ENCODE measurements at regions not wholly inside any gene's neighbourhood (a gene's known extent, or its start where the extent isn't known, plus 50 kb on each side); places are given as distances from the start of the nearest gene placed in this dataset.

DNA sequence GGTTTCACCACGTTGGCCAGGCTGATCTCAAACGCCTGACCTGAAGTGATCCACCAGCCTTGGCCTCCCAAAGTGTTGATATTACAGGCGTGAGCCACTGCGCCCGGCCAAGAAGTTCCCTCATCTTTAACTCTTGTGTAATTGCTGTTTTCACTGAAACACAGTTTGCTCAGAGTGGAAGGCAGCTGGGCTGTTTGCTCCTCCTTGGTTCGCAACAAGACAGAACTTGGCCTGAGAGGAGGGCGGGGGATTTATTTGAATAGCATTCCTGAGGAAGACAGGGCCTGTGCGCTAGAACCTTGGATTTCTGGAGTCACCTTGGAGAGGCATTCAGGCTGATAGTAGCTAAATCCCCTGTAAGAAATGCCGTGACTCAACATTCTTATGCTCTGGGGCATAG is 226.7 kb upstream of the MCTP2 start:
- DNase-seq (ENCODE audit: low read depth) = no peak

DNA sequence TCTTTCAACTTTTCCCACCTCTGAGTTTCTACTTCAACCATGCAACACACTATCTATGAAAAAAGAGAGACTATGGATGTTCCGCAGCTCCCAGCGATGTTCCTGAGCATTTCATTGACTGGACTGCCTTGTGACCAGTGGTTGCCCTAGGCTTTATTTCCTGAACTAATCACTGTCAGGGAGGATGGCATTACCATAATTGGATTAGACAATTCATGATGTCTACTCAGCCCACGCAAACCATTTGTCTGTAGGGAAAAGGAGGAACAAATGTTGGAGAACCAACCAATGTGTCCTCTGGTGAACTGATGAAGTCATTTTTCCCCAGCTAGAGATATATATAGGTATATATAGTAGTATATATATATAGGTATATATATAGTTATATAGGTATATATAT is 229.3 kb upstream of the MCTP2 start:
- DNase-seq (ENCODE audit: low read depth) = no peak

DNA sequence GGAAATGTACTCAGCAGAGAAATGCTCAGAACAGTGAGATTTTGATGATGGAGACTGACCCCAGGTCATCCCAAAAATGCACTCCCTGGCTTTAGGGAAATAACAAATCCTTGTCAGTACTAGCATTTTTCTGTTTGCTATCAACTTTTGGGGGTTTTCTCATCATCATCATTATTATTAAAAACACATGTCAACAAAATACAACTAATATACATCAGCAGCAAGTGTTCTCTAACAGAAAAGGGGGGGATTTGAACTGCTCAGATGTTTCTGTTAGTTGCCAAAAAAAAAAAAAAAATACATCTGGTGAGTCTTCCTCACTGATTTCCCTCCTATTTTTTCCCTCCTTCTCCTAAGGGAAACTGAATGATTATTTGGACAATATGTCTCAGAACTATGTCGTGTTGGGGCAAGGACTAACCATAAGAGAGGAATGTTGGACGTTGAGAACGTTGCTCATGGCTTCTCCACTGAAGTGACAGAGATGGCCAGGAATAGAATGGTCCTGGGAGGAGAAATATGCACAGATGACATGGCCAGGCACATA is 230.0 kb upstream of the MCTP2 start:
- no peak for DNase-seq (ENCODE audit: low read depth)

DNA sequence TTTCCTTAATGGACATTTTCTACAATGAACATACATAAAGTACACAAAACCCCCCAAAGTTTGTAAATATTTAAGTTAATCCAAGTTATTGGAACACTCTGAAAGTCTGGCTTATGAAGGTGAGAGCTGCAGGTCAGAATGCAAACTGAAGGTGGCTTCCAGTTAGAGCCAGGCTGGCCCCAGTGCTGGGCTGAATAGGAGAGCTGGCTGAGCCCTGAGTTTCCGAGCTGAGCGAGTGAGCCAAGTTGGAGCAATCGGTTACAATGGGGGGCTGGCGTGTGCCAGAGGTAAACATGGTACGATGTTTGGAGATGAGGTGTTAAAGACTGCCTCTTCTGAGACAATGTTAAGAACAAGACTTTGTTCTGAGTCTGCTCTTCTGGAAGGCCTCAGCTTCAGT is 230.8 kb upstream of the MCTP2 start:
- DNase-seq (ENCODE audit: low read depth) = no peak

DNA sequence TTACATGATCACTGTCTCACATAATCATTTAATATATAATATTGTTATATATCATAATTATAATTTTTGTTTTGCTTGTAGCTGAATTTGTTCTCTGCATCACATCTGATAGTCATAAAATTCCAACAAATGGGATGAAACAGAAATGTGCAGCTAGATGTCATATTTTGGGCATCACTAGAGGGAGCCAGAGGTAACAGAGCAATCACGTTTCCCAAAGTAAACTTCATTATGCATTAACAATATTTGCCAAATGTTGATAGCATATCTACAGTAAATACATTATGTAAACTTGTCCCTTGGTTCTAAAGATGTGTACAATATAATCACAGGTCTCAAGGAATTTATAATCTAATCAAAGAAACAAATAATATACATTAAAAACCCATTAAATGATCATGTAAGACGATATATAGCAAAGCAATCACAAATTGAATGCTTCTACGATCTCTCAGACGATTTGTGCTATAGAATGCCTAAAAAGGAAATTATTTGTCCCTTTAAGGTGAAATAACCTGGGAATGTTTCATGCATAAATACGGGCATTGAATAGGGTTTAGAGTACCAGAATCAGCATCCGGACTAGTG is 234.2 kb upstream of the MCTP2 start:
- DNase-seq (ENCODE audit: low read depth) = no peak

DNA sequence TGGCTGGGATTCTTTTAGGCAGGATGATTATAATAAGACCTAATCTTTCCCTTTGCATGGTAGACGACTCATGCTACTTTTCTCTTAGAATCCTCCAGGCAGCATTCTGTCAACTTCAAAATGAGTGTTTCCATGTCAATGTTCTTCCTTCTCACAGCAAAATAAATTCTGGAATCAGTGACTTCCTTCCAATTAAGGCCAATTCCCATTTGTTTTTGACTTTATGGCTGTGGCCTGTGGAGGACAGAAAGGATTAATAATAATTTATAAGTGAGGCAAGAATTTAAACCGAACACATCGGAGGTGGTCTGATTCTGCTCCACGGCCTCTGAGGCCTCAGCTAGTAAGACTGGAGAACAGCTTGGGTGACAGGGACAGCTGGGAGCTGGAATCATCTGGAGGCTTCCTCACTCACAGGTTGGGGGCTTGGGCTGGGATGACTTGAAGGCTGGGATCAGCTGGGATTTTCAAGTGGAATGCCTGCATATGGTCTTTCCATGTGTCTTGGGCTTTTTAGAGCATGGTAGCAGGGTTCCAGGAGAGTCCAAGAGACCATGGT is 241.8 kb upstream of the MCTP2 start:
- DNase-seq (ENCODE audit: low read depth) = no peak

DNA sequence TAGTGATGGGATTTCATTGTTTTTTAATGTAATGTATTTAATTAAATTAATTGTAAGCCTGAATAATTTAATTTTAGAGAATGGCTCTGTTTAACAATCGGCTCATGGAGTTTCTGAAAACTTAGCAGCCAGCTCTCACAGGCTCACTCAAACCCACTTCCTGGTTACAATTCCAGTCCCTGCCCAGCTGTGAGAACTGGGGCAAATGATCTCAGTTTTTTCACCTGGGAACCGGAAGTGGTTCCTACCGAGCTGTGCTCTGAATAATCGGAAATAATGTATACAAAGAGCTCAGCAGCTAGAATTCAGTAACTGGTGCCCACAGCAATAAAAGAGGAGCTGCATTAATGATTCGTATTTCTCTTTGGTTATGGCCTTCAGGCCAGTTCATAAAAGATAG is 244.3 kb upstream of the MCTP2 start:
- DNase-seq (ENCODE audit: low read depth) = no peak

DNA sequence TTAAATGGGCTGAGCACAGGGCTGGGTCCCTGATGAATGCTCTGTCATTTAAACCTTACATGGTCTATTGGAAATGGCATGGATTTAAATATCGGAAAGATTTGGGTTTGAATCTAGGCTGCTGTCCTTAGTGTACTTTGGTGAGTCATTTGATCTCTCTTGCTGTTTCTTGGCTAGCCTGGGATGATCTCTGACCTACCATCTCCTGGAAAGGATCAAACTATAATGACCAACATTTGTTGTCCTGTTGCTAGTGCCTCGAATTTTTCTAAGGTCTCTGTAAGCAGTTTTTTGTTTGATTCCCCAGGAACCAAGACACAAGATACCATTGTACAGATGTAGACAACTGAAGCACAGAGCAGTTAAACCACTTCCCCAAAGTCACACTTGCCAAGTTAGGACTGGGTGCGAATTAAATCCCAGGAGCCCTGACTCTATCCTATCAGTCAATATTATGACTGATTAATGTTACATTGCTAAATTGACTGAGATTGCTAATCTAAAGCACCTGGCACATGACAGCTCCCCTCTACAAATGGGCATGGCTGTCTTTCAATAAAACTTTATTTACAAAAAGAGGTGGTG is 244.9 kb upstream of the MCTP2 start:
- no peak for DNase-seq (ENCODE audit: low read depth)

DNA sequence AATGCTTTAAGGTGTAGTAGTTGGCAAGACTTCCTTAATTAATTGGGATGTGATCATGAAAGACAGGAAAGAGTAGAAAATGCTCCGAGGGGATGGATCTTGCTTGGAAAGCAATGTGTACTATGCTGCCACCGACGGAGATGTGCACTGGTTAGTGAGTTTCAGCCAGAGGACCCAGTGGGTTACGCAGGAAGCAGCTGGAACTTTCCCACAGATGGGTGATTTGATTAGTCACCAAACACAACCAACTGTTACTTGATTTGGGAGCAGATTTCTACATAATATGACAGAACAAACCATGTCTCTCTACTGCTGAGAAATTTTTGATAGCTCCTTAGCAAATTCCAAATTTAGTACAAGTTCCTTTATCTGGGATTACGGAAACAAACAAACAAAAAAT is 245.4 kb upstream of the MCTP2 start:
- DNase-seq (ENCODE audit: low read depth) = no peak

DNA sequence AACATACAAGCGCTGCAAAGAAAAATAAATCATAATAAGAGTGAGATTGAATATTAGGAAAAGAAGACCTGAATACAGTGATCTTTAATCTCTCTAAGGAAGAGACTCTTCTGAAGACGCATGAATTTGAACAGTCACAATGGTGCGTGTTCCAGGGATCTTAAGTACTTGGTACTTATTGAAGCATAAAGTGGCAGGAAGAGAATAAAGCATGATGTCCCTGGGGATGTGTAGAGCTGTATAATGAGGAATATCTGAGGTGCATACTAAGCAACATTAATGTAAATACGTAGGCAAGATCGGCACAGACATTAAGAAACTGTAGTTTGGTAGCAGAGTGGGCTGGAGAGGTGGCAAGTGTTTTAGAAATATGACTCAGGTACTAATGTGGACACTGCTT is 246.2 kb upstream of the MCTP2 start:
- DNase-seq (ENCODE audit: low read depth) = no peak

DNA sequence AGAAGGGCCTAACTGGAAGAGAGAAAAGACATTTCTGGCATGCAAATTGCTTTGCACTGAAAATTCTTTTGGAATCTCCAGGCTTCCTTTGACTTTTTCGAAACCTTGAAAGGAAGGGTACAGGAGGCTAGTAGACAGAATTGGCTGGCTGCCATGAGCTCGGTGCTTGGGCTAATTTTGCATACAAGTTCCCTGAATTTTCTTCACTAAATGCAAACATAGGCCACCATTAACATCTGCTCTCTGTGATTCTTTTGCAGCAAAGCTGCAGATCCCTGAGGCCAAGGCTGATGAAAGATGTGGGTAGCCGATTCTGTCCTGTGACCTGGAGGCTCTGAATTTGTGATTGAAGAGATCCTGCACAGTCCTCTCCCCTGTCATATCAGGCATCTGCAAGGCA is 247.8 kb upstream of the MCTP2 start:
- no peak for DNase-seq (ENCODE audit: low read depth)

DNA sequence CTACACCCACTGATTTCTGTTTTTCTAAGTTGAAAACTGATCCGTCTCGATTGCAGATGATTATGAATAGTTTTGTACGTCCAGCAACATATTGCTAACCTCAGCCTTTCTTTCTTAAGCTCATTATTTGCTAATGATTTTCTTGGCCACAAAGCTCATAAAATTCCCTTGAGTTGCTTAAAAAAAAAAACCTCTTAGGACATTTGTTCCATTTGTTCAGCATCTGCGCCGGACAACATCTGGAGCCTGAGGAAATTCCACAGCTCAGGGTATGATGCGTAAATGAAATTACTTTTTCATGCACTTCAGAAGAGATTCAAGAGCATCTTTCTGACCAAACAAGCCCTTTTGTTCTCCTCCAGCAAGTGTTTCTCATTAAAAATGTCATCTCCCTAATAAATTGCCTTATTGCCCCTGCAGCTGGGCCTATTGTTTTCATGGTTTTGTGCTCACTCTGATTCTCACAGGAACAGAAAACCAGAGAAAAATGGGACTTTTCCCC is 249.1 kb upstream of the MCTP2 start:
- no peak for DNase-seq (ENCODE audit: low read depth)

DNA sequence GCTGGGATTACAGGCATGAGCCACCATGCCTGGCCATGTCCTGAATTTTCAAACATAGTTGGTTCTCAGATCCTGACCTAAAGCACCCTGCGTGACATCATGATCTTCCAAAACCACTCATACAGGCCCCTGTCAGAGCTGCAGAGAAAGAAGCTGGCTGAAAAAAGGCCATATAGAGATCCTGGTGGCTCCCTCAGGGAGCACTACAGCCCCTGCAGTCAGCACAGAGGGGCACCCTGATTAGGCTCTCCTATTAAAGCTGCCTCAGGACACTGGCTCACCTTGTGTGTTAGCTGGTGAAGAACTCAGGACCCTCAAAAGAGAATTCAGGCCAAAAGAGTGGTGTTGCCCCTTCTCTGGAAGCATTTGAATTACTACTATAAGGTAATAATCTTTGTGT is 249.7 kb upstream of the MCTP2 start:
- DNase-seq (ENCODE audit: low read depth) = no peak

DNA sequence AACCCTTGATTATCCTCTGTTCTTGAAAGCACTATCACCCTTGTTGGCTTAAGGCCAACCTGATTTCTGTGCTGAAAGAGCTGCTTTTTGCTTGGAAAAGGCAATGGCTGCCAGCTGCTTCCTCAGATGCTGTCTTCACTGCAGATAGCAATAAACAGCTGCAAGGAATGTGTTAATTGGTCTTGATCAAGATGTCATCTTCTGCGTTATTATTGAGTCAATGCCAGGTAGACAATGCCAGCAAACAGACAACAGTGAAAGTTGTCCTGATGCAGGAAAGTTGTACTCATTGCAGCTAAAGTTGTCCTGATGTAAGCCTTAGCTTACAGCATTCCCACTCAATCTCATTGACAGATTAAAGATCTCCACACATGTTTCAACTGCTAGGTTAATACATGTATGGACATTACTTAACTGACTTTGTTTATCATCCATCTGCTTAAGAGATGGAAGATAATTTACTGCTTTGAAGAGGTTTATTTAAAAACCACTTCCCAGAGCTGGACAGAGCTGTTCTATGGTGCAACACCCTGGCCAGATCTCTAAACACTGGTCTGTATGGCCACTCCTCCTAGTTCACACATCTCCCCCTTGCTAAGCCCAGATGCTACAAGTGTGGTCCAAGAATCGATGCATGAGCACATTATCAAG is 251.0 kb upstream of the MCTP2 start:
- no peak for DNase-seq (ENCODE audit: low read depth)

DNA sequence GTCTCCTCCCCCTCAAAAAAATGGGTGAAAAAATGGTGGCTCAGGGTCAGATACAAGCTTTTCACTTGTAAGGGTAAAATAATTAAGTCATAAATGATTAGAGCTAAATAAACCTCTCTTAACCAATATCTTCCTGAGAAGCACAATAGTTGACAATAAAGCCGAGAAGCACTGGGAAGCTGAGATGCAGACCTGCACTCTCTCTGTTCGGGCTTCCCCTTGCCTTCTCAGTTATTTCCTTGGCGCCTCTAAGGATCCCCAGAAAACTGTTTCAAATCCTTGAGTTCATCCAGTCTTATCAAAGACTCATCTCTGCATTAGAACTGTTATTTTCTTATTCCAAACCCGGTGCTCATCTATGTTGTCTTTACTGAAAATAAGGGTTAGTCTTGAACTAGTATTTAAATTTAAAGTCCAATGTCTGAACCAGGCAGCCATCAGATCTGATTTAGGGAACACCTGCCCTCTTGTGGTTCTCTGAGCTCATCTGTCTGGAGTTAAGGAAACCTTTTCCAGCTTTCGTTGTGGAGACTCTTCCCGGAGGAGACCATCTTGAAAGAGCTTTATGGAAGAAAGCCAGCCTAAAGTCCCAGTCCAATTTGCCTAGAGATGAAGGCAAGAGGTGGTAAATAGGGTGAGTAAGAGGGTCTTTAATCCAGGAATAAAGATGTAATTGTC is 256.4 kb upstream of the MCTP2 start:
- DNase-seq (ENCODE audit: low read depth) = no peak

DNA sequence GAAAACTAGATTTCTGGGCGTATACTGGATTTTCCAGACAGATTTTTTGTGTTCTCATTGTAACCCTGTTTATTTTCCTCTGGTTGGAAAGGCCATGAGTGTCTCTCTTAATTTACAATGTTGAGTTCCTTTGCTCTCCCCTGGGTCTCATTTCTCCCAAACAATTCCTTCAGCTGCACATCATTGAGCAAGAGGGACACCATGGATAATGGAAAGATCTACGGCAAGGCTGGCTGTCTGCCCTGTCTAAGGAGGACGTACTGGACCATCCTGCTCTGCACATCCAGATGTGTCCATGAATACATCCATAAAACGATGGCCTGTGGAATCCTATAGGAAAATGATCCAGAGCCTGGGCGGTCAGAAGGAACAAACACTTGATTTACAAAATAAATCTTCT is 258.1 kb upstream of the MCTP2 start:
- no peak for DNase-seq (ENCODE audit: low read depth)

DNA sequence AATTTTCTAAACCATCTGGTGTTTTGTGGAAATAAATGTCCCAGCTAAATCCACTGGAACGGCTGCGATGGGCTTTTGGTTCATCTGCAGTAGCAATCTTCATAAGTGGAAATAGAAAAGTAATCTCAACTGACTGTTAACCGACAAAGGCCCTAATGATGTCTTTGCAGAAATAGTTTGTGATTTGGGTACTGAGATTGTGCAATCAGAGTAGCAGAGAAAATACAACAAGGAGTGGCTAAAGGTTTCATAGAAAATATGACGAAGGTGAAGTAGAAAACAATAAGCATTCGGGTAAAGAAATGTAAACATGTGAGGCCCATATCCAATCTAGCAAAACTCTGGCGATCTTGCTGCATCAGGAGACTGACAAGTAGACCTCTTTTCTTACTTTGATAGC is 262.6 kb upstream of the MCTP2 start:
- no peak for DNase-seq (ENCODE audit: low read depth)

DNA sequence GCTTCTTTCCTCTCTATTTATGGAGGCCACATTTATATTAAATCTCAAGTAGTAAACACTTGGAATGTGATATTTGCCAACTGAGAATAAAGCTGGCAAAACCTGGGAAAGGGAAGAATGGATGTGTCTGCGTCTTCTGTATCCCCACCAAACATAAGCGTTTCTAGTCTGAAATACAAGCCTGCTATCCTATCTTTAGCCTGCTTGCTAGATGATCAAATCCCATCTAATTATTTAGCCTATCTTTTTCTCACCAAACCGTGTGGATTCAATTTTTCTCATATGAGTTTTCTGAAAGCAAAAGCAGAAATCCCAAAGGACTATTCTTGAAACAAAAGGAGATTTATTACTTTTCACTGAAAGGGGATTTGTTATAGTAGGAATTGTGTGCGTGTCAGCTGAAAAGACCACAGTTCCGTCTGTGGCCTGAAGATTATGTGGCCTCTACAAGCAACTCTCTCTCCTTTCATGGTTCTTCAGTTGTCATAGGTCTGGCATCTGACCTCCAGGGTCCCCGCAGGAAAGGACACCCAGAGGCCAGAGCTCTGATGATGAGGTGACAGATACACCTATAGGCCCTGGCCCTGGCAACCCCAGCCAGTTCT is 266.0 kb upstream of the MCTP2 start:
- no peak for DNase-seq (ENCODE audit: low read depth)

DNA sequence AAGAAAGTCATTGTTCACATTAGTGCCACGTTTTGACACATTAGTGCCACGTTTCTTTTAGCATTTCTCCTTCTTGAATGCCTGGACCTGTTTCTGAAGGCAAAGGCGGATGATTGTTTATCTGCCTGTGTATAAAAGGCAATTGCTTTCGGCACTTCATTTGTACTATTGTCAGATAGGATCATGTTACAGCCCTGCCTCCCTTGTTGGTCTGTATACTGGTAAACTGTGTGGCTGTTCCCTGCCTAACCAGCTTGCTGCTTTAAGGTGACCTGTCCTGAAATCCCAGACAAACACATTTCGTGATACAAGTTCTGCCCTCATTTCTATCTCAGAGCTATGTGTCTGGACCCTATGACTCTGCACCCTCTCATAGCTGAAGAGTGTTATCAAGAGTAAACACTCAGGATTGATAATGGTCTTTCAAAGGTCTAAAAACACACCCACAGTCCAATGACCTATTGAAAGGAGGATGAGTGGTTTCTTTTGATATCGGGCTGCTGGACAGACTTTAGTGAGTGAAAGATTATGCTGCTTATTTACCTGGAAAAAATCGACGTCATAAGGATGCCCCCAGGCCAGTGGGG is 276.3 kb upstream of the MCTP2 start:
- DNase-seq (ENCODE audit: low read depth) = no peak

DNA sequence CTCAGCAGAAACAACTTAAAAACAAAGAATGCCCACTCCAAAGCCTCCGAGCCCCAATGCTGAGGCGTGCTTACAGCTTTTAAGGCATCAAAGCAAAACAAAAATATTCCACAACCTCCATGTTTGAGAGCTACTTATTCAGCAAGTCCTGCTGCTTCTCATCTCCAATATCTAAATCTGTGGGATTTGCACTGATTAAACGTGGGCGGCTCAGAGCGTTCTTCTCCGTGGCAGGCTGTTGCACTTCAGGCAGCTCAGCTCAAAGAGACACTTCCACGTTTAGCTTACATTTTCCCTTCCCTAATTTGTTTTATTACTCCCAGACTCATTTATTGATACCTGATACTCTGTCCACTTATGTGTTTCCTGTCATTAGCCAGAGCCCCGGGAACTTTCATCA is 282.6 kb upstream of the MCTP2 start:
- no peak for DNase-seq (ENCODE audit: low read depth)

DNA sequence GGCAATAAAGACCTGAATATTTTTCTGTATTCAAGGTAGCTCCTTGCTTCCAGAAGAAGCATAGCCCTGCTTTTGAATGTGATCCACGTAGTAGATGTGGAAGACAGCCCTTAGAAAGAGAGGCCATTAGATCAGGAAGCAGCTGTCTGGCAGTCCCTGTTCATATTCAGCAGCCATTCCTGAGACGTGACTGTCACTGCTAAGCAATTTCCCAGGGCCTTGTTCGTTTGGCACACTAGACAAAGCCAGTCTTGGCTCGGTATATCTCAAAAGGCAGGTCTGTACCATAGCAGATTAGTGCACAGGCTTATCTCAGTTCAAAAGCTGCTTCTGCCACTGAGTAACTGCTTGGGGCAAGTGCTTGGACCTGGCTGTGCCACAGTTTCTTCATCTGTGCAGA is 287.8 kb upstream of the MCTP2 start:
- DNase-seq (ENCODE audit: low read depth) = no peak

DNA sequence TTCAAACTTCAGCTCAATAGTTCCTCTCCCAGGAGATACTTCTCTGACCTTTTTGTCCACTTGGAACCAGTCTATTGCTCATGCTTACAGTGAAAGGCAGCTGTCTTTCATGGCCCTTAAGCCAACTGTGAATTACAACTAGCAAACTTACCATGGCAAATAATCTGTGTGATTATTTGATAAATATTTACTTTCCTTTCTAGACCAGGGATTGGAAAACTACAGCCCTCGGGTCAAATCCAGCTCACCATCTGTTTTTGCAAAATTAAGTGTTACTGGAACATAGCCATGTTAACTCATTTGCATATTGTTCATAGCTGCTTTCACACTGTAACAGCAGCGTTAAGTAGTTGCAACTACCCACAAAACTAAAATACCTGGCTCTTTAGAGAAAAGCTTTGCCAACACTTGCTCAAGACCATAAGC is 289.1 kb upstream of the MCTP2 start:
- no peak for DNase-seq (ENCODE audit: low read depth)
